GM12878 (cell line): ENCODE measurements at regions not wholly inside any gene's neighbourhood (a gene's known extent, or its start where the extent isn't known, plus 50 kb on each side); places are given as distances from the start of the nearest gene placed in this dataset.

ENCODE experiments used
- CBX3 ChIP-seq: fragments of 200-600 bp; sonication (generic); IDR thresholded peaks from 2 replicates; pipeline ENCODE4 v1.6.1; 2016; ENCODE audit warnings: low read depth, borderline replicate concordance
- CTCF ChIP-seq, 3 experiments: IDR thresholded peaks in 2 of 3; conservative IDR thresholded peaks in 1 of 3; 2 replicates each; pipeline ENCODE4 v1.5.1; 2011; ENCODE audit warnings: low read depth in 3 of 3, low read length in 3 of 3, mild to moderate bottlenecking in 3 of 3, control low read depth in 2 of 3, moderate library complexity in 2 of 3, inconsistent platforms in 1 of 3, mixed read lengths in 1 of 3; ENCODE audit not compliant: control insufficient read depth in 2 of 3, insufficient read depth in 1 of 3; ENCODE audit errors: extremely low read depth in 1 of 3
- JUND ChIP-seq: IDR thresholded peaks from 2 replicates; pipeline ENCODE4 v1.6.1; 2012; ENCODE audit warnings: low read depth, mild to moderate bottlenecking, low read length, improper control_type of control experiment, moderate library complexity
- NBN ChIP-seq: fragments of 450-650 bp; IDR thresholded peaks from 2 replicates; pipeline ENCODE4 v1.6.1; 2016
- NR2C2 ChIP-seq: IDR thresholded peaks from 2 replicates; pipeline ENCODE4 v1.6.1; 2011; ENCODE audit warnings: borderline replicate concordance, low read depth; ENCODE audit not compliant: control insufficient read depth, insufficient read length
- POLR2A ChIP-seq: IDR thresholded peaks from 2 replicates; pipeline ENCODE4 v1.6.1; 2011; ENCODE audit warnings: low read depth, mild to moderate bottlenecking, low read length
- TAF1 ChIP-seq: IDR thresholded peaks from 2 replicates; pipeline ENCODE4 v1.6.1; 2011; ENCODE audit warnings: mild to moderate bottlenecking, low read depth, low read length, borderline replicate concordance
- USF2 ChIP-seq: IDR thresholded peaks from 2 replicates; pipeline ENCODE4 v1.6.1; 2011; ENCODE audit warnings: low read depth, low read length, improper control_type of control experiment, borderline replicate concordance
- ZNF274 ChIP-seq: IDR thresholded peaks from one replicate; pipeline ENCODE4 v1.8.0; 2011; ENCODE audit not compliant: insufficient read length, insufficient read depth

GRCh38 chr5:143691287-143691944 is 120.5 kb upstream of the HMHB1 start:
- TF ChIP-seq TAF1: no peak
- TF ChIP-seq ZNF274: no peak
- no peak for TF ChIP-seq NBN
- no peak for TF ChIP-seq CBX3
- no peak for TF ChIP-seq NR2C2
- no peak for TF ChIP-seq CTCF (IDR thresholded peaks at IDR 0.05 in 2 of 3, conservative IDR thresholded peaks at IDR 0.05 in 1 of 3; ENCODE audit: control insufficient read depth in 2 of 3, extremely low read depth in 1 of 3, insufficient read depth in 1 of 3, low read depth in 3 of 3, low read length in 3 of 3)
- no peak for TF ChIP-seq USF2
- no peak for TF ChIP-seq POLR2A
- TF ChIP-seq JUND: no peak
